ENCODE measurements at regions not wholly inside any gene's neighbourhood (a gene's known extent, or its start where the extent isn't known, plus 50 kb on each side); places are given as distances from the start of the nearest gene placed in this dataset.

GRCh38 chr21:28614791-28615190, 377.9 kb downstream of the LTN1 start:
- Histone ChIP-seq H3K27ac (no peak overlapping the region), H3K4me3 (no peak overlapping the region)
- no peak for DNase-seq (ENCODE audit: low spot score)
- no peak for TF ChIP-seq CTCF (IDR thresholded peaks at IDR 0.05)

GRCh38 chr21:28608646-28609045, 384.0 kb downstream of the LTN1 start:
- no peak for DNase-seq (ENCODE audit: low spot score)
- TF ChIP-seq CTCF (IDR thresholded peaks at IDR 0.05), result no peak
- no peak overlapping the region for H3K4me3 ChIP-seq
- H3K27ac ChIP-seq, result no peak overlapping the region

GRCh38 chr21:28607545-28607944, 385.1 kb downstream of the LTN1 start:
- DNase-seq (ENCODE audit: low spot score), result no peak
- H3K27ac ChIP-seq, result no peak overlapping the region
- H3K4me3 ChIP-seq, result no peak overlapping the region
- TF ChIP-seq CTCF (IDR thresholded peaks at IDR 0.05), result no peak

GRCh38 chr21:28604946-28605537, 387.6 kb downstream of the LTN1 start:
- Histone ChIP-seq H3K27ac (no peak overlapping the region), H3K4me3 (no peak overlapping the region)
- no peak for DNase-seq (ENCODE audit: low spot score)
- no peak for TF ChIP-seq CTCF (IDR thresholded peaks at IDR 0.05)

GRCh38 chr21:28602546-28602945, 390.1 kb downstream of the LTN1 start:
- H3K4me3 ChIP-seq, result no peak overlapping the region
- no peak overlapping the region for H3K27ac ChIP-seq
- DNase-seq (ENCODE audit: low spot score), result no peak
- no peak for TF ChIP-seq CTCF (IDR thresholded peaks at IDR 0.05)

- no peak overlapping the region for H3K27ac ChIP-seq
Observed at GRCh38 chr21:28598214-28598613, 394.5 kb downstream of the LTN1 start.

More at GRCh38 chr21:28598214-28598613, 394.5 kb downstream of the LTN1 start:
- no peak overlapping the region for H3K4me3 ChIP-seq
- no peak for DNase-seq (ENCODE audit: low spot score)
- no peak for TF ChIP-seq CTCF (IDR thresholded peaks at IDR 0.05)

Data from coronary artery (tissue), 2 donors.